NCI-H2196 (cell line): ENCODE measurements at regions not wholly inside any gene's neighbourhood (a gene's known extent, or its start where the extent isn't known, plus 50 kb on each side); places are given as distances from the start of the nearest gene placed in this dataset.
"Not testable (repeated sequence)": the region's sequence is repeated elsewhere in the genome, so short reads cannot be mapped to it uniquely, and the experiment has no call there.

ENCODE experiments used
- DNase-seq: peaks from one replicate; lab custom pipeline; 2025; ENCODE audit not compliant: unreplicated experiment; lab: John Stamatoyannopoulos, UW

DNA sequence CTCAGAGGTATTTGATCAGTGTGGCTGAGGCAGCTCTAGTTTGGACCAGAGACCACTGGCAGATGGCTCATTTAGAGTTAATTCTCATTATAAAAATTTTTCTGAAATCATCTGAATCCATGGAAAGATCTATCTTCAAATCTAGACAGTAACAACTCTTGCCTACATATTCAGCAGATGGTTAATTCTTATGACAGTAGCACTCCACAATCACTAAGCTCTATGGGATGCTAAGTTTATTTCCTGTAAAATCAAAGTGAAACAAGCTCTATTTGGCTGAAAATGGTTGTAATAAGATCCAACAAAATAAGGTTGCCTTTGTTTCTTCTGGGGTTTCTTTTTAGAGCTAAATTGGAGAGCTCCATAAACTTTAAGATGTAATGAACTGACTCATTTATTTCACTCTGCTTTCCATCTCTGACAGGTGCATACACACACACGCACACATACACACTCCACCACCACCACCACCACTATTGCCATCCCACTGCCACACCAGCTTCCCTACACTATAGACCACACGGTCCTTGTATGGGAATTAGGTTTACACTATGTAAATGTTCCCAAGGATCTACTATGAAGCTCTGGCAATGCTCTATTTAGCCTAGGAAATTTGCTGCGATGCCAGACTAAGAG is 293.1 kb downstream of the RPAP3 start:
- no peak for DNase-seq

DNA sequence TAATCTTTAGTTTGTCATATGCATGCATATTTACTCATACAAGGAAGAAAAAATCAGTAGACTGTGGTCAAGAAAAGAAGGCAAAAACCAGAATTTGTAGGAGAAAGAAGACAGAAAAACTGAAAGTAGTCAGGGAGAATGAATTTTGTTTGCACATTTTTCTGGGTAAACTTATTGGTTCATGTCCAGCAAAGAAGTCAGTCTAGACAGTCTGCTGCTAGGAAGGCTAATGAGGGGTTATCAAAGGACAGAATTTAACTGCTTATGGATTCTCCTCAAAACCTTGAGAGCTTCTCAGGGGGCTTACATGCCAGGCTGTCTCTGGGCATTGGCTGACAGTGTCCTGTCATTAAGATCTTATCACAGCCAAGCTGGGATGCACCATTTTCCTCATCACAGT is 293.9 kb downstream of the RPAP3 start:
- DNase-seq, result no peak

DNA sequence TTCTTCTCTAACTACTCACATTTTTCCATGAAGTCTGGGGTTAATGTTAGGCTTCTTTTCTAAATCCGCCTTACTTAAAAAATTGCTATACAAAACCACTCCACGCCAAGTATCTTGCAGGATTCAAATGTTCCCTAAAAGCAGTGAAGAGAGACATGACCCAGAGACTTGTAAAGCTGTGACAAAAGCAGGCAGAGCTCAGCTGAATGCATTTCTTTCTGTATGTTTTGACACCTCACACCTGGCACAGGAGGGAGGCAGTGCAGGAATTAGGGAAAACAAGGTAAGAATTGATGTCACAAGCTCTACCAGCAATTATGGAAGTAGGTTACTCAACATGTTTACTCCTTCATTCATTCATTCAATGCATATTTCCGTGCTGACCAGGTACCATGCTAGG is 295.0 kb downstream of the RPAP3 start:
- no peak for DNase-seq

DNA sequence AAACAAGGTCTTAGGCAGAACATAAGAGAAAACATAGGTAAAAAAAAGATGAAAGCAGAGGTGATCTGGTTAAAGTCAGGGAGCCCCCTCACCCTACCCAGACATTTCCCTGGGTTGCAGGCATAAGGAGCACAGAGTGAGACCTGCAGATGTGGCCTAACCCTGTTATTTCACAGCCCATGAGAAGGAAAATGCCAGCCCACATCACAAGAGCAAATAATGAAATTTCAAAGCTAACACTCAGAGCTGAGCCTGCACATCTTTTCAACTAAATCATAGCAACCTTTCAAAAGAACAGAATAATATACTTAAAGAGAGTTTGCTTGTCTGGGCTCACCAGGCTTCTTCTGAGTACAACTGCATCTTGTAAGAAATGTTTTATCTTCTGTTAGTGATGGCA is 295.4 kb downstream of the RPAP3 start:
- DNase-seq, result no peak

DNA sequence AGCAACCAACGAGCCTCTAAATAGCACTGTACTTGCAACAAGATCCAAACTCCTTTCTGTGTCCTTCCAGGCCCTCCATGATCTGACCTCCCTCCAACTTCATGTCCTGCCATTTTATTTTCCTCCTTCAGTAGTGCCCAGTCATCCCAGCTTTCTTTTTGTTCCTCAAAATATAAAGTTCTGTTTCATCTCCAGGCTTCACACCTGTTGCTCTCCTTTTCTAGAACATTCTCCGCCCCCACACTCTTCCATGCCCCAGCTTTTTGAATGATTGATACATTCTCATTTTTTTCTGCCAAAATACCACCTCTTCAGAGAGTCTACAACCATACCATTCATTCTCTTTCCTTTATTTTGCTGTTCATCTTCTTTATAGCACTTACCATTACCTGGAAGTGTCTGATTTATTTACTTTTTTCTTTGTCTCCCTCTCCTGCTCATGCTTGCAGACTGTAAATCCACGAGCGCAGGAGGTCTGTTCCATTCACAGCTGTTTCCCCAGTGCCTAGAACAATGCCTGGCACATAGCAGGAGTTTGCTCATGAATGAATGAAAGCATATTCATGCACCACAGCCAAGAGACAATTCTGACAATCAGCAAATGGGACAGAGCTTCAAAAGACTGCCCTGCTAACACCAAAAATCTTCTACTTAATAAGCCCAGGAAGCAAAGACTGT is 296.4 kb downstream of the RPAP3 start:
- no peak for DNase-seq

DNA sequence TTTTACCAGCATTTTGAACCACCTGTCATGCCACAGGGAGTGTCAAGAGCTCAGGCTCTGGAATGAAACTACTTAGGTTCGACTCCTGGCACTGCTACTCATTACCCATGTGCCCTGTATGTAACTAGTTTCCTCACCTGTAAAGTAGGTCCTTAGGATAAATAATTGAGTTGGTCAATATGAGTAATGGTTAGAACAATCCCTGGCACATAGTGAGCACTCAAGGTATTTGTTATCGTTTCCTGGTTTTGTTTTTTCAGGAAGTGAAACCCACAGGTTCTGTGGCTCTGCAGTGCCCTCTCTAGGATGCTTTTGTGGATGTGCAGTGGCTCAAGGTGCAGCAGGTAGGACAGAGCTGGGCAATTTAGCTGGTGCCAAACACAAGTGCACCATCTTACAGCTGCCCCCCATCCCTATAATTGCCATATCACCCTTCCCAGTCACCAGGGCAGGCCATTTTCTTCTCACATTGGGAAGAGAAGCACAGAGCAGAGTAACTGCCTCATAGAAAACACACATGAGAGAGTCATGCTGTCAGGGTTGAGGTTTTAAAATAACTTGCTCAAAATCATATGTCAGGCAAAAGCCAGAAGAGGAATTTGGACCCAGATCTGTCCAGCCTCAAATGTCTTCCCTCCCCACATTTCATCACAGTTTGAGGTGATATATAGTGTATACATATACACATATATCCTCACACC is 297.5 kb downstream of the RPAP3 start:
- no peak for DNase-seq

DNA sequence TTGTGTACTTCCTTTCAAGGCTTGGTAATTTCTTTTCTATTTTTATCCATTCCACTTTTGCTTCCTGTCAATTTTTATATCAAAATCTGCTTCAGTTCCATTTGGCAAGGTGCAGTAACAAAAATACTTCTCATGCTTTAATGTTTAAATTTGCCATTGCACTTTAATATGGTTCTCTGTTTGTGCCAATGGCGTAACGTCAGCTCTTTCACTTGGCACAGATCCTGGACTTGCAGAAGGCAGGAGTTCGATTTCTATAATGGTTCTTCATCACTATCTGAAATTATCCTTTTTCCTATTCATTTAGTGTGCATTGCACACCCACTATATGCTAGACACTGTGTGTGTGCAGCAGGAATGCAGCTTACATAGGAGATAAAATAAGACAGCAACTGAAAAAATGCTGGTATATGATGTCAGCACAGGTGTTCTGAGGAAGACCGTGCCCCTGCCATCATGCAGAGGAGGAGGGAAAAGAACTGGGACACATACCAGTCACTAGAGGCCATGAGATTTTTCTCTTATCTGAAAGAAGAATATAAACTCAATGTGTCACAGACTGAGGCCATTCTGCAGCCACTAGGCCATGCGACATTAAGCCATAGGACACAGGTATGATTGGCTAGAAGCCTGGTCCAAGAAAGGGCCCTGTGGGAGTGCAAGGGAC is 298.2 kb downstream of the RPAP3 start:
- DNase-seq, result no peak

DNA sequence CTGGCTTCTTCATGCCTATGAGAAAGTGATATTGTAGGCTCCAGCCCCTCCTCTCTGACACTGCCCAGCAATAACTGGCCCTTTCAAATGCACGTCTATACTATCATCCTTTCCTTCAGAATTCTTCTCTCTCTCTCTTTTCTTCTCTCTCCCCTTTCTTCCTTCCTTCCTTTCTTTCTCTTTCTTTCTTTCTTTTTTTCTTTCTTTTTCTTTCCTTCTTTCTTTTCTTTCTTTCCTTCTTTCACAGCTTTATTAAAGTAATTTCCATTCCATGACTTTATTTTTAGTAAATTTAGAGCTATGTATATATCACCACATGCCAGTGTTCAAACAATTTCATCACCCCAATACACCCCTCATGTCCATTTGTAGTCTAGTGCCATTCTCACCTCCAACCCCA is 302.1 kb downstream of the RPAP3 start:
- no peak for DNase-seq

DNA sequence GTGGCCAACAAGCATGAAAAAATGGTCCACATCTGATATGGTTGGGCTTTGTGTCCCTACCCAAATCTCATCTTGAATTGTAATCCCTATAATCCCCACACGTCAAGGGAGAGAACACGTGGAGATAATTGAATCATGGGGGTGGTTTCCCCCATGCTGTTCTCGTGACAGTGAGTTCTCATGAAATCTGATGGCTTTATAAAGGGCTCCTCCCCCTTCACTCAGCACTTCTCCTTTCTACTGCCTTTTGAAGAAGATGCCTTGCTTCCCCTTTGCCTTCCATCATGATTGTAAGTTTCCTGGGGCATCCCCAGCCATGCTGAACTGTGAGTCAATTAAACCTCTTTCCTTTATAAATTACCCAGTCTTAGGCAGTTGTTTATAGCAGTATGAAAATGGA is 304.6 kb downstream of the RPAP3 start:
- not testable (repeated sequence) for DNase-seq

DNA sequence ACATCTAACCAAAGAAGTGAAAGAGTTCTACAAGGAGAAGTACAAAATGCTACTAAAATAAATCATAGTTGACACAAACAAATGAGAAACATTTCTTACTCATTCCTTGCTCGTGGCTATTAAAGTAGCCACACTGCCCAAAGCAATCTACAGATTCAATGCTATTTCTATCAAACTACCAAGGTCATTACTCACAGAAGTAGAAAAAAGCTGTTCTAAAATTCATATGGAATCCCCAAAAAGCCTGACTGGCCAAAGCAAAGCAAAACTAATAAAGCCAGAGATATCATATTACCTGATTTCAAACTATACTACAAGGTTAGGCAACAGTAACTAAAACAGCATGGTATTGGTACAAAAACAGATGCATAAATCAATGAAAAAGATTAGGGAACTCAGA is 305.6 kb downstream of the RPAP3 start:
- DNase-seq, result no peak

DNA sequence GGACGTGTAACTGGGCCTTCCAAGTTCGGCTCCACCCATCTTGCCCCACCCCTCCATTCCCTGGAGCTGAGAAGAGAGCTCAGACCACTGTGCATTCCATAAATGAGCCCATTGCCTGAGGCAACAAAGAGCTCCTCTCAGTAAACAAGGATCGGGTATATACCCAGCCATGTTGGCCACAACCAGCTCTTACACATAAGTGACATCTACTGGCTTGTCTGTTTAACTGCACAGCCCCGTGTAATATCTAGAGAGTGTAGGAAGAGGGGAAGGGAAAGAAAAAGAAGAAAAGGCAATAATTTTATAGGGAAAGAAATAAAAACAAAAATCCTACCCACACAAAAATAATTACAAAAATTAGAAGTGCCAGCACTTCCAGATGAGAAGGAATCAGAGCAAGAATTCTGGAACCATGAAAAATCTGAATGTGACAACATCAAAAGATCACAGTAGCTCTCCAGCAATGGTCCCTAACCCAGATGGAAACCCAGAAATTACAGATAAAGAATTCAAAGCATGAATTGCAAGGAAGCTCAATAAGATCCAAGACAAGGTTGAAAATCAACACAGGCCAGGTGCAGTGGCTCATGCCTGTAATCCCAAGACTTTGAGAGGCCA is 308.1 kb downstream of the RPAP3 start:
- DNase-seq, result no peak

DNA sequence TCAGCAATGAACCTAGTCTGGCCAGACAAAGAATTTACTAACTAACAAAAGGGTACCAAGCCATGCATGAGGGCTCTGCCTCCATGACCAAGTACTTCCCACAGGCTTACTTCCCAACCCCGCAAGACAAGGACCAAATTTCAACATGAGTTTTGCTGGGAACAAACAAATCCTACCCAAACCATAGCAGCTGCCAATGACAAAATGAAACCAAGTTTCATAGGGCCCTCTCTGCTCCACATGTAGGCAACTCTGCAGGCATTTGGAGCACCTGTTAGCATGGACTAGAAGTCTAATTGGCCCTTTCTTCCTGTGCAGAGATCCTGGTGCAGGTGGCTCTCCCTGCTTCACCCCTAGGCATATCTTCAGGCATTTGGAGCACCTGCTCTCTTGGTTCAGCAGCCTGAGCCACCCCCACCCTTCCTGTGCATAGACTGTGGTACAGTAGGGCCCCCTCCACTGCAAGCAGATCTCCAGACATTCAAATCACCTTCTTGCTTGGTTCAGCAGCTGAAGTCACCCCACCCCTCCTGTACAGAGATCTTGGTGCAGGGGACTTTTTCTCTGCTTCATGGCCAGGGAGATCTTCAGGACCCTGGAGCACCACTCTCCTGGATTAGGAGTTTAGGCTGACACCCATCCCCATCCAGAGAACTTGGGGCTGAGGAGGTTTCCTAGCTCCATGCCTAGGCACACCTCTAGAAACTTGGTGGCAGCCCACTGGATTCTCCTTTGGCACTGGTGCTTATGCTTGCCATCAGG is 308.7 kb downstream of the RPAP3 start:
- no peak for DNase-seq

DNA sequence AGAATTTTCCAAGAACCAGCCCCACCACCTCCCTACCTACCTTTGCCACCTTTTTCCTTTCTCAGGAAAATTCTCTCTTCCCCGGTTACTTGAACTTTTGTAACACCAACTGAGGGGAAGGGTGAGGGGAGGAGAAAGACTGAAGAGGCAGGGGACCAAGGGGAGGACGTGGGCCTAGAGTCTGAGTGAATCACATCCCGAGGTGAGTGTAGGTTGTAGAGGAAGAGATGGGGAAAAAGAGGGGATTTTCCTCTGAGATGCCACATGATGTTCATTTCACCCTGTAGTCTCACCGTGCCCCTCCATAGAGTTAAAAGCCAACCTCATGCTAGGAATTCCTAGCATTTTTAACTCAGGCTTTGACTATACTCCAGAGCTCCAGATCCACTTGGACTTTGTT is 311.8 kb downstream of the RPAP3 start:
- DNase-seq, result no peak

DNA sequence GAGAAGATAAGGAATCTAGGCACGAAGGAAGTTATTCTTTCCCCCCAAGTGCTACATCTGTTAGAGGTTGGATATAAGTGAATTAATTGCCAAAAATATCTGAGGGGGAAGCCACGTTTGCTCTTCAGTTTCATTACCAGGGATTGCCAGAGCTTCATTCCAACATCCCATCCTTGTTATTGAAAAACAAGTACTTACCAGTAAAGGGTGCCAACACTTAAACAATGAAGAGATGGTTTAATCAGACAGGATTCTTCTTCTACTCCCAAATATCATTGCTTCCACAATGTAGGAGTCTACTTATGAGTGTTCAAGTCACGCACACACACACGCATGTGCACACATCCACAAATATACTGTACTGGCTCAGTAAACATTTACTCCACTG is 312.4 kb downstream of the RPAP3 start:
- no peak for DNase-seq

DNA sequence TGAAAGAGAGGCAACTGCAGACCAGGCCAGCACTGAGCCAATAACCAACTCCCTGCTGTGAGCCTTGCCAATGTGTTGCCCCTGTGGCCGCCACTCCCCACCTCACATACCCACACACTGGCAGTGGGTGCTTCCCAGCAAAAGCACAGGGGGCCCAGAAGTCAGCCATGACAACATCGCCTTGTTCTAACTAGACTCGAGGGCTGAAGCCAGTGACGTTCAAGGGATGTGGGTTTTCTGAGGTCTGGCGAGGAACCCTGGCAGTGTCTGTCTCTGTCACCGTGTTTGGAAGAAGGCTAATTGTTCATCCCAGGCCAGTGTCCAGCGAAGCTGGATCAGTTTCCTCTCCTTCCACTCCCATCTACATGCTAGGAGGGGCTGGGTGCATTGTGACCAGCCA is 311.8 kb upstream of the AMIGO2 start:
- no peak for DNase-seq

DNA sequence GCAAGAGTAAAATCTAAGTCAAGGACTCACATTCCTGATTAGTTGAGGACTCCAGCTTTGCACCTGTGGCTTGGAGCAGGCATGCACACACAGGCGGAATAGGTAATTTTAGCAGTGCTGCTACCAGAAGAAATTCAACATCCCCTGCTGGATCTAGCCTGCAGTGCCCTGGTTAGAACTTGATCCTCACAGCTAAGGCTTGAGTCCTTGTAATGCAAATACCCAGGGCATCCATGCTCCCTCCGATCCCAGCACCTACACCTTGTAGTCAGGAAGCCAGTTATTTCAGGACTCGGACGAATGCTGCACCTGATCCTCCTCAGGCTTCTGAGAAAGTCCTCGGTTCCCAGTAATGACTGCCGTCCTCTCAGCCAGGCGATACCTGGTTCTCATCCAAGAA is 309.0 kb upstream of the AMIGO2 start:
- DNase-seq, result no peak

DNA sequence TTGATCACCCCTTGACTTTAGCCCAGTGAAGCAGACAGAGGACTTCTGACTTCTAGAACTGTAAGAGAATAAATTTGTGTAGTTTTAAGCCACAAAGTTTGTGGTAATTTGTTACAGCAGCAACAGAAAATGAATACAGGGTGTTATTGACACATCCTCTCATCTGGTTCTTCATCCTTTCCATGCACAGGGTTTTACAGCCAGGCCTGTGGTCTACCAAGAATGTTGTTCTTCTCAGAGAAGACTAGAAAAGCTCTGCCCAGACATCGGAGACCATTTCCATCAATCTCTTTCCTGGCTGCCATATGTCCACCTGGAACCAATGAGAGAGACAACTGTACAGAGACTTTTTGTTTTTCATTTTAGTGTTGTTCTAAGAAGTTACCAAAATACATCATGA is 308.2 kb upstream of the AMIGO2 start:
- no peak for DNase-seq

DNA sequence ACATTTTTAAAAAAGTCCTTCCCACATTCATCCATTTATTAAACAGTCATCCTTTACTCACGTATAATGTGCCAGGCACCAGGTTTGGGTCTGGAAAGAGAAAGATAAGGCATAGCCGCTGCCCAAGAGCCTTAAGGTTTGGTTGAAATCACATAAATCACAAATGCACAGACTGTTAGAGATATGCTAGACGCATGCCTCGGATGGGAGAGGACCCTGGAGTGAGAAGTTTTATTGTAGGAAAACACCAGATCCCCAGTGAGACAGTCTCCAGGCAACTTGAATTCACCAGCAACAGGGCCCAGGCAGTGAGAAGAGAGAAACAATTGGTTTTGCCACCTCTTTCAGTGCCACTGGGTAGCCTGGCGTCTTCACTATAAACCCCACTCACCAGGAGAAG is 305.9 kb upstream of the AMIGO2 start:
- no peak for DNase-seq

DNA sequence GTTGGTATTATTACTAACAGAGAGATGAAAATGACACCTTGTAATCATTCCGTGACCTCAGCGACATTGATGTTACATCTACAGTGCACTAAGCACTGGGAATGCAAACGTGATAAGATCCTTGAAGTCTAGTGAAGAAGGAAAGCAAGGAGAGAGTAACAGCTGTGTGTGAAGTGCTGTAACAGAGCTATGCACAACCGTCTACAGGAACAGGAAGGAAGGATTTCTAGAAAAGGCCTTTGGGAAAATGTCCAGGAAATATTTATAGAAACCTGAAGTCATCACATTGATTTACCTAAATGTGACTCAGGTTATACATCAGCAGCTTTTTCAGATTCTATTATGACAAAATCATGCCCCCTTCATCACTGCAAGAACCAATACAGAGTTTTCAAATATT is 304.2 kb upstream of the AMIGO2 start:
- no peak for DNase-seq

DNA sequence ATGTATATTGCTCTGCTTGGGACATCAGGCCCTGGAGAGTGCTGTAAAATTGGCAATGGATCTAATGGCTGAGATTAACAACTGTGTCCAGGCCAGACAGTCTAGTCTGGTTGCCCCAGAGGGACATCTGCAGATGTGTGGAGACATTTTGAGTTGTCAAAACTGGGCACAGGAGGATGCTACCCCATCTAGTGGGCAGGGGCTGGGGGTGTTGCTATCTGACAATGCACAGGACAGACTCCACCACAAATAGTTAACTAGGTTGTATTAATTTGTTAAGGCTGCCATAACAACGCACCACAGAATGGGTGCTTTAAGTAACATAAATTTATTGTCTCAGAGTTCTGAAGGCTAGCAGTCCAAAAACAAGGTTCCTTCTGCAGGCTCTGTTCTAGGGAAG is 302.5 kb upstream of the AMIGO2 start:
- no peak for DNase-seq

DNA sequence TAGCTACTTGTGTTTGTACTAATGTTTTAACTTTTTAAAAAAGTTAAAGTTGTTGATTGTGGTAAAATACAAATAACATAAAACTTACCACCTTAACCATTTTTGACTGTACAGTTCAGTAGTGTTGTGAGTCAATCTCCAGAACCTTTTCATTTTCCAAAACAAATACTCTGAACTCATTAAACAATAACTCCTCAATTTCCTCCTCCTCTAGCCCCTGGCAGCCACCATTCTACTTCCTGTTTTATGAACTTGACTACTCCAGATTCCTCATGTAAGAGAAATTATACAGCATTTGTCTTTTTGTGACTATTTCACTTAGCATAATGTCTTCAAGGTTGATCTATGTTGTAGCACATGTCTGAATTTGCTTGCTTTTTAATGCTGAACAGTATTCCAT is 299.1 kb upstream of the AMIGO2 start:
- DNase-seq, result no peak
